ENCODE measurements at regions not wholly inside any gene's neighbourhood (a gene's known extent, or its start where the extent isn't known, plus 50 kb on each side); places are given as distances from the start of the nearest gene placed in this dataset.

GRCh38 chr2:212831671-212832199, 293.1 kb upstream of the ERBB4 start:
- POLR2A ChIA-PET: no interaction called here
- no peak for FAIRE-seq

More at GRCh38 chr2:212831671-212832199, 293.1 kb upstream of the ERBB4 start:
- ChIA-PET CTCF (no interaction called here), RAD21 (ENCODE audit: unreplicated experiment) (no interaction called here), SMC1A (ENCODE audit: uncharacterized antibody, unreplicated experiment) (no interaction called here)
- no peak overlapping the region for H3K27ac ChIP-seq (ENCODE audit: control insufficient read depth, insufficient read depth)
- H3K36me3 ChIP-seq (ENCODE audit: control insufficient read depth in 2 of 2, insufficient read depth in 2 of 2, low read length in 1 of 2): no peaks in the 10 kb centered on the region
- 96% methylated on average over 50 of the region's 50 CpGs for WGBS (ENCODE audit: insufficient coverage, insufficient replicate concordance, low lambda C conversion rate, missing lambda C conversion rate)
- no peaks in the 10 kb centered on the region for H4K20me1 ChIP-seq (ENCODE audit: control insufficient read depth, insufficient read depth)
- no peak overlapping the region for H3K4me3 ChIP-seq
- in situ Hi-C loops (cut with MboI): no loop called here
- no peak overlapping the region for H3K9ac ChIP-seq (ENCODE audit: control insufficient read depth, insufficient read depth, low read length)
- BruUV-seq (replicated peaks): no TSS peak
- ATAC-seq: no peak
- TF ChIP-seq CREB1 (IDR thresholded peaks at IDR 0.05; ENCODE audit: low read depth) (no peak), SIX5 (IDR thresholded peaks at IDR 0.05; ENCODE audit: low read depth, low read length, severe bottlenecking) (no peak), NR2F1 (conservative IDR thresholded peaks at IDR 0.05) (no peak), FOXK2 (IDR thresholded peaks at IDR 0.05) (no peak), IRF5 (IDR thresholded peaks at IDR 0.05; ENCODE audit: borderline replicate concordance) (no peak), FOXM1 (IDR thresholded peaks at IDR 0.05; ENCODE audit: low read depth, low read length) (no peak), POLR2AphosphoS5 (IDR thresholded peaks at IDR 0.05; ENCODE audit: low read length) (no peak)
- TF ChIP-seq, protein P1, sequence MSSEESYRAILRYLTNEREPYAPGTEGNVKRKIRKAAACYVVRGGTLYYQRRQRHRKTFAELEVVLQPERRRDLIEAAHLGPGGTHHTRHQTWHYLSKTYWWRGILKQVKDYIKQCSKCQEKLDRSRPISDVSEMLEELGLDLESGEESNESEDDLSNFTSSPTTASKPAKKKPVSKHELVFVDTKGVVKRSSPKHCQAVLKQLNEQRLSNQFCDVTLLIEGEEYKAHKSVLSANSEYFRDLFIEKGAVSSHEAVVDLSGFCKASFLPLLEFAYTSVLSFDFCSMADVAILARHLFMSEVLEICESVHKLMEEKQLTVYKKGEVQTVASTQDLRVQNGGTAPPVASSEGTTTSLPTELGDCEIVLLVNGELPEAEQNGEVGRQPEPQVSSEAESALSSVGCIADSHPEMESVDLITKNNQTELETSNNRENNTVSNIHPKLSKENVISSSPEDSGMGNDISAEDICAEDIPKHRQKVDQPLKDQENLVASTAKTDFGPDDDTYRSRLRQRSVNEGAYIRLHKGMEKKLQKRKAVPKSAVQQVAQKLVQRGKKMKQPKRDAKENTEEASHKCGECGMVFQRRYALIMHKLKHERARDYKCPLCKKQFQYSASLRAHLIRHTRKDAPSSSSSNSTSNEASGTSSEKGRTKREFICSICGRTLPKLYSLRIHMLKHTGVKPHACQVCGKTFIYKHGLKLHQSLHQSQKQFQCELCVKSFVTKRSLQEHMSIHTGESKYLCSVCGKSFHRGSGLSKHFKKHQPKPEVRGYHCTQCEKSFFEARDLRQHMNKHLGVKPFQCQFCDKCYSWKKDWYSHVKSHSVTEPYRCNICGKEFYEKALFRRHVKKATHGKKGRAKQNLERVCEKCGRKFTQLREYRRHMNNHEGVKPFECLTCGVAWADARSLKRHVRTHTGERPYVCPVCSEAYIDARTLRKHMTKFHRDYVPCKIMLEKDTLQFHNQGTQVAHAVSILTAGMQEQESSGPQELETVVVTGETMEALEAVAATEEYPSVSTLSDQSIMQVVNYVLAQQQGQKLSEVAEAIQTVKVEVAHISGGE (CRISPR knock-in tag; IDR thresholded peaks at IDR 0.05): no peak
- H3K4me1 ChIP-seq (ENCODE audit: control insufficient read depth, insufficient read depth, low read length): no peaks in the 10 kb centered on the region
- no peak for DNase-seq (ENCODE audit: low read depth, low spot score)
- H2AFZ ChIP-seq (ENCODE audit: control insufficient read depth, low read depth, low read length): no peak overlapping the region
- intact Hi-C loops (cut with micrococcal nuclease; ENCODE audit: unreplicated experiment): no loop called here
- peaks cover 9% of the 10 kb centered on the region; the same call in 1 of the 3 replicates for H3K9me3 ChIP-seq (replicated peaks; ENCODE audit: control insufficient read depth, insufficient read depth, low read length)
- H3K27me3 ChIP-seq (replicated peaks in 1 of 2; ENCODE audit: control insufficient read depth in 2 of 2, insufficient read depth in 2 of 2, low read length in 1 of 2): no peaks in the 10 kb centered on the region
- H3K79me2 ChIP-seq (ENCODE audit: control insufficient read depth, insufficient read depth, low read length): no peaks in the 10 kb centered on the region
- no peak overlapping the region for H3K4me2 ChIP-seq (ENCODE audit: control insufficient read depth, insufficient read depth)

Measured in GM12878 (cell line).